SK-N-SH treated with all-trans-retinoic acid at 6 μM for 48 hours (cell line): ENCODE measurements at regions not wholly inside any gene's neighbourhood (a gene's known extent, or its start where the extent isn't known, plus 50 kb on each side); places are given as distances from the start of the nearest gene placed in this dataset.

Experiments used
- ATAC-seq: fragments of 200-7000 bp; cut with Tn5 transposase; 3 replicates; pipeline ENCODE4 v1.9.1; 2020; ENCODE audit warnings: mild to moderate bottlenecking, moderate library complexity
- ARNTL ChIP-seq: fragments of 450-650 bp; formaldehyde crosslinking; IDR thresholded peaks from 2 replicates; pipeline ENCODE4 v1.5.0; 2020; ENCODE audit warnings: low read depth, mild to moderate bottlenecking, moderate library complexity, borderline replicate concordance
- BACH2 ChIP-seq: fragments of 250-450 bp; sonication (Bioruptor Pico); IDR thresholded peaks from 2 replicates; pipeline ENCODE4 v1.9.0; 2021; ENCODE audit warnings: mild to moderate bottlenecking, borderline replicate concordance
- CREB5 ChIP-seq: fragments of 250-450 bp; sonication (Bioruptor Pico); IDR thresholded peaks from 2 replicates; pipeline ENCODE4 v1.5.1; 2020; ENCODE audit warnings: low read depth, mild to moderate bottlenecking, moderate library complexity
- CSDC2 ChIP-seq: fragments of 250-450 bp; sonication (Bioruptor Pico); IDR thresholded peaks from 2 replicates; pipeline ENCODE4 v1.5.0; 2020; ENCODE audit warnings: mild to moderate bottlenecking, moderate library complexity
- CSRNP3 ChIP-seq: fragments of 250-450 bp; sonication (Bioruptor Pico); IDR thresholded peaks from 2 replicates; pipeline ENCODE4 v1.5.1; 2021; ENCODE audit warnings: mild to moderate bottlenecking, moderate library complexity
- ESRRG ChIP-seq: fragments of 250-450 bp; sonication (Bioruptor Pico); IDR thresholded peaks from 2 replicates; pipeline ENCODE4 v1.6.1; 2021; ENCODE audit warnings: mild to moderate bottlenecking
- ISL1 ChIP-seq: fragments of 250-450 bp; sonication (Bioruptor Pico); IDR thresholded peaks from 2 replicates; pipeline ENCODE4 v2.1.2; 2022; ENCODE audit warnings: mild to moderate bottlenecking, moderate library complexity
- OSR1 ChIP-seq: fragments of 250-450 bp; sonication (Bioruptor Pico); IDR thresholded peaks from 2 replicates; pipeline ENCODE4 v1.8.0; 2022; ENCODE audit warnings: moderate library complexity, mild to moderate bottlenecking, inconsistent platforms
- PATZ1 ChIP-seq: fragments of 250-450 bp; sonication (Bioruptor Pico); IDR thresholded peaks from 2 replicates; pipeline ENCODE4 v1.8.0; 2020; ENCODE audit warnings: mild to moderate bottlenecking, moderate library complexity, borderline replicate concordance
- PPARA ChIP-seq: fragments of 250-450 bp; sonication (Bioruptor Pico); IDR thresholded peaks from 2 replicates; pipeline ENCODE4 v1.5.0; 2020; ENCODE audit warnings: mild to moderate bottlenecking, borderline replicate concordance
- RARB ChIP-seq: fragments of 250-450 bp; sonication (Bioruptor Pico); IDR thresholded peaks from 2 replicates; pipeline ENCODE4 v1.8.0; 2021; ENCODE audit warnings: mild to moderate bottlenecking, moderate library complexity
- SNAI2 ChIP-seq: fragments of 250-450 bp; sonication (Bioruptor Pico); IDR thresholded peaks from 2 replicates; pipeline ENCODE4 v1.5.0; 2020; ENCODE audit warnings: mild to moderate bottlenecking, moderate library complexity
- TCF4 ChIP-seq: fragments of 250-450 bp; sonication (Bioruptor Pico); IDR thresholded peaks from 2 replicates; pipeline ENCODE4 v1.8.0; 2021; ENCODE audit warnings: mild to moderate bottlenecking, moderate library complexity, borderline replicate concordance
- TOX ChIP-seq: fragments of 250-450 bp; sonication (Bioruptor Pico); IDR thresholded peaks from 2 replicates; pipeline ENCODE4 v1.8.0; 2021; ENCODE audit warnings: mild to moderate bottlenecking, moderate library complexity, borderline replicate concordance
- TSHZ2 ChIP-seq: fragments of 250-450 bp; sonication (Bioruptor Pico); IDR thresholded peaks from 2 replicates; pipeline ENCODE4 v1.5.0; 2020; ENCODE audit warnings: mild to moderate bottlenecking, moderate library complexity
- ZC3H10 ChIP-seq: fragments of 250-450 bp; sonication (Bioruptor Pico); IDR thresholded peaks from 2 replicates; pipeline ENCODE4 v1.5.1; 2021; ENCODE audit warnings: mild to moderate bottlenecking, moderate library complexity
- ZFP3 ChIP-seq: fragments of 250-450 bp; sonication (Bioruptor Pico); IDR thresholded peaks from 2 replicates; pipeline ENCODE4 v1.5.0; 2020; ENCODE audit warnings: mild to moderate bottlenecking, moderate library complexity
- ZFP30 ChIP-seq: fragments of 450-650 bp; formaldehyde crosslinking; IDR thresholded peaks from 2 replicates; pipeline ENCODE4 v1.5.0; 2022; ENCODE audit warnings: mild to moderate bottlenecking, moderate library complexity
- ZNF565 ChIP-seq: fragments of 450-650 bp; formaldehyde crosslinking; conservative IDR thresholded peaks from 2 replicates; pipeline ENCODE4 v1.5.0; 2020; ENCODE audit warnings: low read depth, mild to moderate bottlenecking, moderate library complexity
- ZNF70 ChIP-seq: fragments of 450-650 bp; formaldehyde crosslinking; IDR thresholded peaks from 2 replicates; pipeline ENCODE4 v1.5.0; 2020; ENCODE audit warnings: mild to moderate bottlenecking, moderate library complexity
- ZNF8 ChIP-seq: fragments of 450-650 bp; formaldehyde crosslinking; IDR thresholded peaks from 2 replicates; pipeline ENCODE4 v1.5.0; 2020; ENCODE audit warnings: mild to moderate bottlenecking, moderate library complexity

- no peak for ATAC-seq
- TF ChIP-seq ZFP3 (no peak), CREB5 (CRISPR knock-in tag) (no peak), ZFP30 (no peak), CSRNP3 (CRISPR knock-in tag) (no peak), ZNF565 (CRISPR knock-in tag) (no peak), ZNF70 (no peak), ISL1 (no peak), SNAI2 (no peak), CSDC2 (CRISPR knock-in tag) (no peak), BACH2 (CRISPR knock-in tag) (no peak), ZC3H10 (CRISPR knock-in tag) (no peak), TSHZ2 (CRISPR knock-in tag) (no peak), OSR1 (no peak), TCF4 (no peak), TOX (no peak), RARB (no peak), PATZ1 (no peak), ARNTL (CRISPR knock-in tag) (no peak), PPARA (no peak)
- TF ChIP-seq, all 23 proteins: peak for 0
Measured at GRCh38 chr3:18712713-18713576, 287.8 kb upstream of the SATB1 start.

- no peak for TF ChIP-seq ZNF8
- no peak for TF ChIP-seq ARNTL (CRISPR knock-in tag)
- TF ChIP-seq CSDC2 (CRISPR knock-in tag), result no peak
- TF ChIP-seq ZFP30, result no peak
- no peak for TF ChIP-seq ISL1
- no peak for TF ChIP-seq PATZ1
- no peak for TF ChIP-seq ZNF565 (CRISPR knock-in tag)
- TF ChIP-seq OSR1, result no peak
- no peak for TF ChIP-seq ZC3H10 (CRISPR knock-in tag)
- TF ChIP-seq BACH2 (CRISPR knock-in tag), result no peak
- no peak for TF ChIP-seq TCF4
- no peak for TF ChIP-seq ESRRG (CRISPR knock-in tag)
- ATAC-seq, result no peak
Measured at GRCh38 chr3:18704326-18704725, 279.2 kb upstream of the SATB1 start.

GRCh38 chr3:18703798-18704197 is 278.7 kb upstream of the SATB1 start:
- no peak for ATAC-seq
- no peak for TF ChIP-seq ZNF70
- no peak for TF ChIP-seq ZNF8
- TF ChIP-seq ZNF565 (CRISPR knock-in tag), result no peak
- TF ChIP-seq ARNTL (CRISPR knock-in tag), result no peak
- no peak for TF ChIP-seq PPARA
- TF ChIP-seq TSHZ2 (CRISPR knock-in tag), result no peak
- TF ChIP-seq PATZ1, result no peak
